Panc1 (cell line): ENCODE measurements at regions not wholly inside any gene's neighbourhood (a gene's known extent, or its start where the extent isn't known, plus 50 kb on each side); places are given as distances from the start of the nearest gene placed in this dataset.

Source experiments
- ATAC-seq: fragments of 200-7000 bp; cut with Tn5 transposase; 2 replicates; pipeline ENCODE4 v1.9.1; 2020; ENCODE audit warnings: mild to moderate bottlenecking, moderate library complexity
- BruUV-seq: library from RNA; stranded (reverse); fragments of 400-500 nt; replicated peaks from 2 replicates; lab custom pipeline; 2021; lab: Mats Ljungman, UMichigan
- CTCF ChIA-PET: fragments of 300-600 bp; sonication (Branson Sonifier 250); formaldehyde crosslinking; loops from one replicate; lab custom pipeline; 2022; ENCODE audit warnings: antibody characterized with exemption; lab: Charles Lee
- POLR2A ChIA-PET: fragments of 300-600 bp; sonication (Branson Sonifier 250); formaldehyde crosslinking; loops from one replicate; lab custom pipeline; 2022; ENCODE audit warnings: antibody characterized with exemption; lab: Charles Lee
- DNase-seq: peaks from one replicate; pipeline ENCODE4 v3.0.0-alpha.2; 2010; ENCODE audit warnings: low read depth, low spot score
- H3K27ac ChIP-seq: 2 replicates; pipeline ENCODE4 v1.5.1; 2011; ENCODE audit warnings: mild to moderate bottlenecking, low read length, inconsistent platforms
- H3K27me3 ChIP-seq: fragments of 200-500 bp; sonication (Bioruptor generic); 2 replicates; pipeline ENCODE4 v1.6.0; 2014; ENCODE audit warnings: low read length, inconsistent platforms; ENCODE audit not compliant: control insufficient read depth, insufficient read depth
- H3K36me3 ChIP-seq: fragments of 200-500 bp; sonication (Bioruptor generic); 2 replicates; pipeline ENCODE4 v1.5.1; 2014; ENCODE audit warnings: inconsistent platforms, mild to moderate bottlenecking, low read length, moderate library complexity; ENCODE audit not compliant: control insufficient read depth, insufficient read depth
- H3K4me1 ChIP-seq: 2 replicates; pipeline ENCODE4 v1.5.1; 2011; ENCODE audit warnings: inconsistent platforms, mild to moderate bottlenecking, low read length, moderate library complexity; ENCODE audit not compliant: control insufficient read depth, insufficient read depth
- H3K4me3 ChIP-seq, 2 experiments: 2 replicates each; pipeline ENCODE4 v1.5.1; 2011 to 2012; ENCODE audit warnings: low read depth in 2 of 2, low read length in 2 of 2, mild to moderate bottlenecking in 2 of 2, inconsistent platforms in 1 of 2, moderate library complexity in 1 of 2
- H3K9me3 ChIP-seq: fragments of 200-500 bp; sonication (Bioruptor generic); 2 replicates; pipeline ENCODE4 v1.5.1; 2014; ENCODE audit warnings: low read depth, mild to moderate bottlenecking, inconsistent platforms, low read length, moderate library complexity; ENCODE audit not compliant: control insufficient read depth, insufficient read depth
- CTCF ChIP-seq: fragments of 450-650 bp; IDR thresholded peaks from 2 replicates; pipeline ENCODE4 v1.5.1; 2017; ENCODE audit warnings: mild to moderate bottlenecking
- POLR2AphosphoS5 ChIP-seq: IDR thresholded peaks from 2 replicates; pipeline ENCODE4 v1.6.1; 2012; ENCODE audit warnings: mild to moderate bottlenecking, low read depth, low read length, moderate library complexity
- REST ChIP-seq, 2 experiments: IDR thresholded peaks; 2 replicates each; pipeline ENCODE4 v1.6.1; 2011 to 2012; ENCODE audit warnings: low read depth in 2 of 2, control low read depth in 1 of 2, low read length in 1 of 2, mild to moderate bottlenecking in 1 of 2, moderate library complexity in 1 of 2; ENCODE audit not compliant: insufficient read depth in 1 of 2
- SIN3A ChIP-seq: IDR thresholded peaks from 2 replicates; pipeline ENCODE4 v1.6.1; 2012; ENCODE audit warnings: low read depth, mild to moderate bottlenecking, low read length, moderate library complexity, borderline replicate concordance; ENCODE audit not compliant: insufficient read depth
- TCF7L2 ChIP-seq: IDR thresholded peaks from 2 replicates; pipeline ENCODE4 v1.6.1; 2011; ENCODE audit warnings: mild to moderate bottlenecking, low read depth, low read length, inconsistent platforms
- in situ Hi-C: cut with HindIII; loops from 2 replicates; pipeline ENCODE4 v1.10.0; 2016; ENCODE audit warnings: low sequenced_read_pairs, low pct_unique_long_range_greater_than_20kb
- intact Hi-C: fragments of 100-400 bp; cut with micrococcal nuclease; formaldehyde crosslinking; loops from one replicate; pipeline ENCODE4 v1.10.0; 2022; ENCODE audit not compliant: unreplicated experiment

- Histone ChIP-seq H3K4me1 (no peaks in the 10 kb centered on the region), H3K4me3 (no peak overlapping the region), H3K27ac (no peak overlapping the region), H3K9me3 (no peaks in the 10 kb centered on the region), H3K36me3 (no peaks in the 10 kb centered on the region), H3K27me3 (peaks cover 3% of the 10 kb centered on the region; the same call in 1 of the 2 replicates)
- intact Hi-C loops (no loop called here), in situ Hi-C loops (no loop called here)
- no TSS peak for BruUV-seq
- DNase-seq, result no peak
- CTCF ChIA-PET, result no interaction called here
- no peak for ATAC-seq
- POLR2A ChIA-PET, result no interaction called here
- TF ChIP-seq TCF7L2 (no peak), SIN3A (no peak), REST (IDR thresholded peaks at IDR 0.05; ENCODE audit: insufficient read depth in 1 of 2, low read depth in 2 of 2, low read length in 1 of 2) (no peak), POLR2AphosphoS5 (no peak), CTCF (no peak)
Observed at GRCh38 chr17:51398687-51399086, 138.3 kb downstream of the UTP18 start.

- no peak overlapping the region for H3K27ac ChIP-seq
- BruUV-seq, result no TSS peak
- H3K9me3 ChIP-seq, result no peaks in the 10 kb centered on the region
- DNase-seq, result no peak
- no peaks in the 10 kb centered on the region for H3K4me1 ChIP-seq
- no peaks in the 10 kb centered on the region for H3K36me3 ChIP-seq
- in situ Hi-C loops, result no loop called here
- no peak for ATAC-seq
- intact Hi-C loops, result no loop called here
- TF ChIP-seq POLR2AphosphoS5 (no peak), REST (IDR thresholded peaks at IDR 0.05; ENCODE audit: insufficient read depth in 1 of 2, low read depth in 2 of 2, low read length in 1 of 2) (no peak), TCF7L2 (no peak), SIN3A (no peak), CTCF (no peak)
- POLR2A ChIA-PET, result interaction anchor here (0.5 kb wide), 1 partner anchor 10 kb away, joined by 3 read pairs; no protein-coding TSS in a partner anchor
- CTCF ChIA-PET, result interaction anchor here (0.6 kb wide), 1 partner anchor 18 kb away, joined by 3 read pairs; no protein-coding TSS in a partner anchor
- no peaks in the 10 kb centered on the region; the same call in 1 of the 2 replicates for H3K27me3 ChIP-seq
- no peak overlapping the region for H3K4me3 ChIP-seq
Observed at GRCh38 chr17:51401279-51401678, 140.9 kb downstream of the UTP18 start.
